A549 (cell line): ENCODE measurements at regions not wholly inside any gene's neighbourhood (a gene's known extent, or its start where the extent isn't known, plus 50 kb on each side); places are given as distances from the start of the nearest gene placed in this dataset.
A peak's percentile ranks its signal among the peaks of the same experiment; 100 is the strongest.

ENCODE experiments used
- RFX5 ChIP-seq: fragments of 450-650 bp; IDR thresholded peaks from 2 replicates; pipeline ENCODE4 v1.7.1; 2014; ENCODE audit warnings: antibody characterized with exemption, mild to moderate bottlenecking, moderate library complexity
- TF ChIP-seq, protein P1 (sequence below): fragments of >200 bp; sonication (Bioruptor Twin); formaldehyde crosslinking; IDR thresholded peaks from 2 replicates; pipeline ENCODE4 v1.6.1; 2016
- TF ChIP-seq, protein P2 (sequence below): fragments of >200 bp; sonication (Bioruptor Twin); formaldehyde crosslinking; IDR thresholded peaks from 3 replicates; pipeline ENCODE4 v1.5.1; 2016

DNA sequence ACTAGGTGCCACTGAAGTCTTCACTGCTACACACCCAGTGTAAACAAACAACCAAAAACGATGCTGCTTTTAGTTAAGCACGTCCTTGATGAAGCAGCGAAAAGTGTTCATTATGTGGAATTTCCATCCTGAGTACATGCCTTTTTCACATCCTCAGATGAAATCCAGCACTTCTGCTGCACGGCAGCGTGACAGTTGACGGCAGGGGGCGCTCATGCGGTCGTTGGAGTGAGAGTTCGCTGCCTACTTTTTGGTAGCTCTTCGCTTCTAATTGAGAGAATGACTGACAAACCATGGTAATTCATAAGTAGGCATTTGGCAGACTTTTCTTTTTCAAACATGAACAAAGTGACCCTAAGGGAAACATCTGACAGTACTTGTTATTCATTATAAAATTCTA lies 1124.9 kb downstream of the EFNB2 start:
- no peak for TF ChIP-seq RFX5
- TF ChIP-seq, protein P1, sequence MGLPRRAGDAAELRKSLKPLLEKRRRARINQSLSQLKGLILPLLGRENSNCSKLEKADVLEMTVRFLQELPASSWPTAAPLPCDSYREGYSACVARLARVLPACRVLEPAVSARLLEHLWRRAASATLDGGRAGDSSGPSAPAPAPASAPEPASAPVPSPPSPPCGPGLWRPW: no peak
- TF ChIP-seq, protein P2, sequence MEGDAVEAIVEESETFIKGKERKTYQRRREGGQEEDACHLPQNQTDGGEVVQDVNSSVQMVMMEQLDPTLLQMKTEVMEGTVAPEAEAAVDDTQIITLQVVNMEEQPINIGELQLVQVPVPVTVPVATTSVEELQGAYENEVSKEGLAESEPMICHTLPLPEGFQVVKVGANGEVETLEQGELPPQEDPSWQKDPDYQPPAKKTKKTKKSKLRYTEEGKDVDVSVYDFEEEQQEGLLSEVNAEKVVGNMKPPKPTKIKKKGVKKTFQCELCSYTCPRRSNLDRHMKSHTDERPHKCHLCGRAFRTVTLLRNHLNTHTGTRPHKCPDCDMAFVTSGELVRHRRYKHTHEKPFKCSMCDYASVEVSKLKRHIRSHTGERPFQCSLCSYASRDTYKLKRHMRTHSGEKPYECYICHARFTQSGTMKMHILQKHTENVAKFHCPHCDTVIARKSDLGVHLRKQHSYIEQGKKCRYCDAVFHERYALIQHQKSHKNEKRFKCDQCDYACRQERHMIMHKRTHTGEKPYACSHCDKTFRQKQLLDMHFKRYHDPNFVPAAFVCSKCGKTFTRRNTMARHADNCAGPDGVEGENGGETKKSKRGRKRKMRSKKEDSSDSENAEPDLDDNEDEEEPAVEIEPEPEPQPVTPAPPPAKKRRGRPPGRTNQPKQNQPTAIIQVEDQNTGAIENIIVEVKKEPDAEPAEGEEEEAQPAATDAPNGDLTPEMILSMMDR: peak; percentile 49
